ENCODE measurements at regions not wholly inside any gene's neighbourhood (a gene's known extent, or its start where the extent isn't known, plus 50 kb on each side); places are given as distances from the start of the nearest gene placed in this dataset.

DNA sequence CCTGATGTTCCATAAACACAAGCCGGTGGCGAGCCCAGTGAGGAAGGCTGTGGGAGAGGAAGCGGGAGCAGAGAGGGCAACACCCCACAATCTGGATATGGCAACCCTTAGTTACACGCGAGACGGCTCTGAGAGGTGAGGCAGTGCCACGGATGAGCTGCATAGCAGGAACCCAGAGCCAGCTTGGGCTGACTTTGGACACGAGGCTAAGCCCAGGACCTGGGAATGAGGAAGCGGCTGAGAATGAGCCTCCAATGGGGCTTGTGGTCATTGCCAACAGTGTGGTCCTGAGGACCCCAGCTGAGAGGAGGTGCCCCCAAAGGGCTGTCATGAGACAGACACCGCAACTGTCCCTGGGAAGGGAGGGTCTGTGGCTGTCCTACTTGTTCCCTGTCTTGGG lies 160.0 kb upstream of the SMIM23 start:
- H3K27me3 Mint-ChIP-seq (ENCODE audit: insufficient read depth, low read depth): peaks cover 36% of the 10 kb centered on the region
- H3K27me3 ChIP-seq: peaks cover 99% of the 10 kb centered on the region

DNA sequence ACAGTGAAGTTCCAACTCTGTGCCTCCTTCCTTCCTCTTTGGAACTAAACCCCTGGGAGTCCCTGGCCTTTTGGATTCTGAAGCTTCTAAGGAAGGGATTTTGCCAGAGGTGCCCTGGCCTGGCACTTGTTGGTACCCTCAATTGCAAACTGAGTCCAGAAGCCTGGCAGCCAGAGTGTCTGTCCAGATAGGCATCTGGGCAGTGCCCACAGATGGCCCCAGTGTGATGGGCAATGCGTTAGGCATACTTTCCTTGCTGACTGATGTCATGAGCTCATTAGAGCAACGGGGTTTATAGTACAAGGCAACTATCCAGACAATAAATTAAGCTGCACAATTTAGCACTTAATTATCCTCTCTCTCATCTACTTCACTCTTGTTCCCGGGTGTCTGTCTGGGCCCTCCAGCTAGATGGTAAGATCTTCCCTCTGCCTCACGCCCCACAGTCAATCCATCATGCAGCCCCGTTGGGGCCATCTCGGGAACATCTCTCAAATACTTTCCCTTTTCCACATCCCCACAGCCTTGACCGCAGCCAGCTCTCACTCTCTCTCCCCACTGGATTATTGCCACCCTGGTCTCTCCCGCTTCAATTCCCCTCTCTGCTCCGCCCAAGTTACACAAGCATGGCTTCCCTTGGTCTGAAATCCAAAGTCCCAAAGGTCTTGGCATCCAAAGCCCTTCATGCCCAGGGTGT lies 157.5 kb upstream of the SMIM23 start:
- peaks cover 22% of the 10 kb centered on the region for H3K27me3 Mint-ChIP-seq (ENCODE audit: insufficient read depth, low read depth)
- no peak for TF ChIP-seq EZH2 (IDR thresholded peaks at IDR 0.05)
- TF ChIP-seq, protein P1, sequence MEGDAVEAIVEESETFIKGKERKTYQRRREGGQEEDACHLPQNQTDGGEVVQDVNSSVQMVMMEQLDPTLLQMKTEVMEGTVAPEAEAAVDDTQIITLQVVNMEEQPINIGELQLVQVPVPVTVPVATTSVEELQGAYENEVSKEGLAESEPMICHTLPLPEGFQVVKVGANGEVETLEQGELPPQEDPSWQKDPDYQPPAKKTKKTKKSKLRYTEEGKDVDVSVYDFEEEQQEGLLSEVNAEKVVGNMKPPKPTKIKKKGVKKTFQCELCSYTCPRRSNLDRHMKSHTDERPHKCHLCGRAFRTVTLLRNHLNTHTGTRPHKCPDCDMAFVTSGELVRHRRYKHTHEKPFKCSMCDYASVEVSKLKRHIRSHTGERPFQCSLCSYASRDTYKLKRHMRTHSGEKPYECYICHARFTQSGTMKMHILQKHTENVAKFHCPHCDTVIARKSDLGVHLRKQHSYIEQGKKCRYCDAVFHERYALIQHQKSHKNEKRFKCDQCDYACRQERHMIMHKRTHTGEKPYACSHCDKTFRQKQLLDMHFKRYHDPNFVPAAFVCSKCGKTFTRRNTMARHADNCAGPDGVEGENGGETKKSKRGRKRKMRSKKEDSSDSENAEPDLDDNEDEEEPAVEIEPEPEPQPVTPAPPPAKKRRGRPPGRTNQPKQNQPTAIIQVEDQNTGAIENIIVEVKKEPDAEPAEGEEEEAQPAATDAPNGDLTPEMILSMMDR (IDR thresholded peaks at IDR 0.05): no peak
- TF ChIP-seq EZH2phosphoT487 (IDR thresholded peaks at IDR 0.05): no peak
- Histone ChIP-seq H4K20me1 (ENCODE audit: low read depth) (peaks cover 12% of the 10 kb centered on the region), H3K9ac (no peak overlapping the region), H3K4me2 (no peak overlapping the region), H3K9me3 (ENCODE audit: low read depth) (no peaks in the 10 kb centered on the region), H3K4me3 (no peak overlapping the region), H3F3A (ENCODE audit: low read depth) (peaks cover 16% of the 10 kb centered on the region), H3K27me3 (peaks cover 89% of the 10 kb centered on the region), H3K36me3 (no peaks in the 10 kb centered on the region), H3K79me2 (ENCODE audit: low read depth) (no peaks in the 10 kb centered on the region), H2AFZ (replicated peaks) (no peak overlapping the region), H3K4me1 (peaks cover 16% of the 10 kb centered on the region), H3K27ac (no peak overlapping the region)
- no peak overlapping the region for H3K27ac Mint-ChIP-seq
- no peaks in the 10 kb centered on the region for H3K9me3 Mint-ChIP-seq
- no peak for DNase-seq (ENCODE audit: low spot score)
- H3K36me3 Mint-ChIP-seq: no peaks in the 10 kb centered on the region
- H3K4me3 Mint-ChIP-seq: no peak overlapping the region
- peaks cover 34% of the 10 kb centered on the region for H3K4me1 Mint-ChIP-seq

More for the DNA sequence above, 160.0 kb upstream of the SMIM23 start:
- Histone ChIP-seq H3K79me2 (ENCODE audit: low read depth) (no peaks in the 10 kb centered on the region), H3K27ac (no peak overlapping the region), H3K36me3 (no peaks in the 10 kb centered on the region), H3K9ac (no peak overlapping the region), H3F3A (ENCODE audit: low read depth) (peaks cover 20% of the 10 kb centered on the region), H4K20me1 (ENCODE audit: low read depth) (peaks cover 14% of the 10 kb centered on the region), H2AFZ (replicated peaks) (no peak overlapping the region), H3K4me3 (no peak overlapping the region), H3K4me2 (no peak overlapping the region), H3K4me1 (peaks cover 19% of the 10 kb centered on the region), H3K9me3 (ENCODE audit: low read depth) (no peaks in the 10 kb centered on the region)
- Mint-ChIP-seq H3K9me3 (no peaks in the 10 kb centered on the region), H3K27ac (no peak overlapping the region), H3K36me3 (no peaks in the 10 kb centered on the region), H3K4me1 (peaks cover 43% of the 10 kb centered on the region), H3K4me3 (no peak overlapping the region)
- TF ChIP-seq, protein P1 (IDR thresholded peaks at IDR 0.05): no peak
- TF ChIP-seq EZH2 (IDR thresholded peaks at IDR 0.05) (no peak), EZH2phosphoT487 (IDR thresholded peaks at IDR 0.05) (no peak)
- no peak for DNase-seq (ENCODE audit: low spot score)

DNA sequence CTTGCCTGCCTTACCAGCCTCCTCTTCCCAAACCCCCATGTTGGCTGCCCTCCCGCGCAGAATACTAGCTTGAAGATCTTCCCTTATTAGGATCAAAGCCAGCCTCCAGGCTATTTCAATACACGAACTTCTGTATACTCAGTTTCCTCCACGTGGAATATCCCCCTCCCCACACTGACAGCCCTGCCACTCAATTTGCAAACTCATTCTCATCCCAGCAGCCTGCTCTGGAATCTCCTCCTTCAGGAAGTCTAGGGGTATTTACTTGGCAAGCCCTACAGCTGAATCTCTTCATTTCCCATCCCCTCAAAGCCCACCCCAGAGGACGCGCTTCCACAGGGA lies 157.0 kb upstream of the SMIM23 start:
- H3K4me3 ChIP-seq: no peak overlapping the region
- Mint-ChIP-seq H3K36me3 (no peaks in the 10 kb centered on the region), H3K27ac (no peak overlapping the region), H3K27me3 (ENCODE audit: insufficient read depth, low read depth) (peaks cover 21% of the 10 kb centered on the region), H3K4me1 (peaks cover 28% of the 10 kb centered on the region), H3K4me3 (no peak overlapping the region), H3K9me3 (no peaks in the 10 kb centered on the region)
- H3F3A ChIP-seq (ENCODE audit: low read depth): peaks cover 11% of the 10 kb centered on the region
- H3K27ac ChIP-seq: no peak overlapping the region
- no peaks in the 10 kb centered on the region for H3K9me3 ChIP-seq (ENCODE audit: low read depth)
- peaks cover 11% of the 10 kb centered on the region for H3K4me1 ChIP-seq
- TF ChIP-seq, protein P1 (IDR thresholded peaks at IDR 0.05): no peak
- TF ChIP-seq EZH2phosphoT487 (IDR thresholded peaks at IDR 0.05) (no peak), EZH2 (IDR thresholded peaks at IDR 0.05) (no peak)
- no peak overlapping the region for H2AFZ ChIP-seq (replicated peaks)
- H4K20me1 ChIP-seq (ENCODE audit: low read depth): peaks cover 8% of the 10 kb centered on the region
- no peak for DNase-seq (ENCODE audit: low spot score)
- no peaks in the 10 kb centered on the region for H3K36me3 ChIP-seq
- peaks cover 85% of the 10 kb centered on the region for H3K27me3 ChIP-seq
- H3K79me2 ChIP-seq (ENCODE audit: low read depth): no peaks in the 10 kb centered on the region
- H3K9ac ChIP-seq: no peak overlapping the region
- no peak overlapping the region for H3K4me2 ChIP-seq

All from neural progenitor cell (in vitro differentiated cells).